Stimulated activated CD8-positive, alpha-beta memory T cell treated with anti-CD3 and anti-CD28 coated beads, Interleukin-15, amount 100 ng/mL, for 24 hours (primary cell): ENCODE measurements at regions not wholly inside any gene's neighbourhood (a gene's known extent, or its start where the extent isn't known, plus 50 kb on each side); places are given as distances from the start of the nearest gene placed in this dataset.
"Not testable (repeated sequence)": the region's sequence is repeated elsewhere in the genome, so short reads cannot be mapped to it uniquely, and the experiment has no call there.

Source experiments
- DNase-seq: peaks from one replicate; pipeline ENCODE4 v3.0.0-alpha.2; 2020; ENCODE audit warnings: low read depth

GRCh38 chr17:83159204-83160049 lies 80.0 kb downstream of the METRNL start:
- DNase-seq: no peak

- DNase-seq: no peak
Observed at GRCh38 chr17:83160443-83161297, 81.3 kb downstream of the METRNL start.

- DNase-seq: no peak
Observed at GRCh38 chr17:83161298-83162034, 82.1 kb downstream of the METRNL start.

GRCh38 chr17:83162035-83162745 lies 82.8 kb downstream of the METRNL start:
- DNase-seq: no peak

- DNase-seq: no peak
Observed at GRCh38 chr17:83164490-83164889, 85.1 kb downstream of the METRNL start.

- no peak for DNase-seq
Observed at GRCh38 chr17:83170571-83171260, 91.3 kb downstream of the METRNL start.

GRCh38 chr17:83171661-83172060 lies 92.3 kb downstream of the METRNL start:
- DNase-seq: no peak

GRCh38 chr17:83172099-83172498 lies 92.7 kb downstream of the METRNL start:
- not testable (repeated sequence) for DNase-seq

- not testable (repeated sequence) for DNase-seq
Observed at GRCh38 chr17:83172646-83173045, 93.2 kb downstream of the METRNL start.

- not testable (repeated sequence) for DNase-seq
Observed at GRCh38 chr17:83173180-83173913, 93.9 kb downstream of the METRNL start.

- no peak for DNase-seq
Observed at GRCh38 chr17:83173914-83174361, 94.5 kb downstream of the METRNL start.

GRCh38 chr17:83174362-83175118 lies 95.1 kb downstream of the METRNL start:
- no peak for DNase-seq

GRCh38 chr17:83175119-83175821 lies 95.9 kb downstream of the METRNL start:
- DNase-seq: no peak

- DNase-seq: no peak
Observed at GRCh38 chr17:83175822-83176622, 96.6 kb downstream of the METRNL start.

GRCh38 chr17:83176623-83177583 lies 97.5 kb downstream of the METRNL start:
- DNase-seq: no peak

- DNase-seq: no peak
Observed at GRCh38 chr17:83177611-83178532, 98.5 kb downstream of the METRNL start.
